MM.1S (cell line): ENCODE measurements at regions not wholly inside any gene's neighbourhood (a gene's known extent, or its start where the extent isn't known, plus 50 kb on each side); places are given as distances from the start of the nearest gene placed in this dataset.

ENCODE experiments used
- DNase-seq: peaks from one replicate; pipeline ENCODE4 v3.0.0-alpha.2; 2015
- H2AFZ ChIP-seq: fragments of 300-600 bp; sonication (generic); 2 replicates; pipeline ENCODE4 v1.6.0; 2016; ENCODE audit warnings: antibody characterized with exemption, low read length
- H3F3A ChIP-seq: fragments of 300-600 bp; sonication (generic); 2 replicates; pipeline ENCODE4 v1.6.1; 2016; ENCODE audit warnings: mild to moderate bottlenecking, antibody characterized with exemption, low read length, moderate library complexity, mixed read lengths; ENCODE audit not compliant: insufficient read depth
- H3K27ac ChIP-seq: fragments of 300-600 bp; sonication (generic); 2 replicates; pipeline ENCODE4 v1.5.1; 2016; ENCODE audit warnings: mild to moderate bottlenecking, low read length
- H3K27me3 ChIP-seq: fragments of 300-600 bp; sonication (generic); replicated peaks from 2 replicates; pipeline ENCODE4 v1.6.0; 2016; ENCODE audit warnings: low read length; ENCODE audit not compliant: insufficient read depth
- H3K36me3 ChIP-seq: fragments of 300-600 bp; sonication (generic); replicated peaks from 2 replicates; pipeline ENCODE4 v1.6.1; 2016; ENCODE audit warnings: mild to moderate bottlenecking, low read length, mixed read lengths; ENCODE audit not compliant: insufficient read depth
- H3K4me1 ChIP-seq: fragments of 300-600 bp; sonication (generic); 2 replicates; pipeline ENCODE4 v1.6.1; 2016; ENCODE audit warnings: low read length, mixed read lengths
- H3K4me2 ChIP-seq: fragments of 300-600 bp; sonication (generic); 2 replicates; pipeline ENCODE4 v1.6.0; 2016; ENCODE audit warnings: low read depth, low read length
- H3K4me3 ChIP-seq: fragments of 300-600 bp; sonication (generic); 2 replicates; pipeline ENCODE4 v1.5.1; 2016; ENCODE audit warnings: low read length, mixed read lengths
- H3K79me2 ChIP-seq: fragments of 300-600 bp; sonication (generic); 2 replicates; pipeline ENCODE4 v1.6.1; 2016; ENCODE audit warnings: mixed run types, low read length, mixed read lengths
- H3K9ac ChIP-seq: fragments of 300-600 bp; sonication (generic); 2 replicates; pipeline ENCODE4 v1.6.1; 2016; ENCODE audit warnings: low read length, mixed read lengths
- H3K9me2 ChIP-seq: fragments of 300-600 bp; sonication (generic); replicated peaks from 2 replicates; pipeline ENCODE4 v1.6.1; 2016; ENCODE audit warnings: mild to moderate bottlenecking, low read length, mixed read lengths; ENCODE audit not compliant: insufficient read depth
- H3K9me3 ChIP-seq: fragments of 300-600 bp; sonication (generic); replicated peaks from 2 replicates; pipeline ENCODE4 v1.6.1; 2016; ENCODE audit warnings: mild to moderate bottlenecking, low read length, mixed read lengths; ENCODE audit not compliant: insufficient read depth
- H4K20me1 ChIP-seq: fragments of 300-600 bp; sonication (generic); 2 replicates; pipeline ENCODE4 v1.6.1; 2016; ENCODE audit warnings: mild to moderate bottlenecking, low read length, moderate library complexity, mixed read lengths; ENCODE audit not compliant: insufficient read depth
- EZH2 ChIP-seq: fragments of 300-600 bp; sonication (generic); optimal IDR thresholded peaks from 2 replicates; pipeline ENCODE3; 2017; ENCODE audit warnings: low read depth, mild to moderate bottlenecking, antibody characterized with exemption, low read length, mixed read lengths
- EZH2phosphoT487 ChIP-seq: fragments of 300-600 bp; sonication (generic); IDR thresholded peaks from 2 replicates; pipeline ENCODE4 v1.6.1; 2018; ENCODE audit warnings: antibody characterized with exemption, low read length
- TF ChIP-seq, protein P1 (sequence below): fragments of 300-600 bp; sonication (generic); IDR thresholded peaks from 2 replicates; pipeline ENCODE4 v1.5.1; 2016; ENCODE audit warnings: antibody characterized with exemption, low read length, mixed read lengths

DNA sequence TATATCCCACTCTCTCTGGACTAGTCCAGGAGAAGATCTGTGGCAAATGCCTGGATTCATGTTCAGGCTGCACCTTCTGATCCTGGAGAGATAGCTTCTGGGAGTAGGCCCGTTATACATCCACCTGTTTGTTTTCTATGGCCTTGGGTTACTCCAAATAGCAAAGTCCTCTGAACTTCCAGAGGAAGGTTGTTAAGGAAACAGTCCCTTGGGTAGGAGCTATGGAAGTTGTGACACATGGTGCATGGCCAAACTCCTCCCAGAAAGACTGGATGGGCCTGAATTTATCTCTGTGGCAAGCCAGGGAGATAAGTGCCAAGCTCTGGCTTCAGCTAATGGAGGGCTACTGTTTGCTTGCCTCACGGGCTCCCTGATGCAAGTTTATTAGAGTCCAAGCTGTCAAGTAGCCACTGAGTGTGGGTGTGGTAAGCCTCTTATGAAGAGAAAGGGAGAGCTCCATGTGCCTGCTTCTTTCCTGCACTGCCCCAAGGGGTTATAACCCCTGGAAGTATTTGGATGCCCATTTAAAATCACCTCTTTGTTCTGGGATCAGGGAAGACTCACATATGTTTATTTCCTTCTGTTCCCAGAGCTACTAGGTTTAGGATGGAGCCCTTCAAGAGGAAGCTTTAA is 328.7 kb upstream of the ATP11B start:
- H3K9me2 ChIP-seq: no peaks in the 10 kb centered on the region
- 0 out of 2 replicates have a peak overlapping the region, but pooled peaks have one; percentile 17 for H3K4me2 ChIP-seq
- H3K27ac ChIP-seq: no peak overlapping the region
- no peaks in the 10 kb centered on the region for H3K36me3 ChIP-seq
- H3K79me2 ChIP-seq: no peaks in the 10 kb centered on the region
- DNase-seq: no peak
- H2AFZ ChIP-seq: 0 out of 2 replicates have a peak overlapping the region, but pooled peaks have one; percentile 2
- no peaks in the 10 kb centered on the region for H3K27me3 ChIP-seq
- no peak overlapping the region for H3K9ac ChIP-seq
- H3K4me1 ChIP-seq: peaks cover 35% of the 10 kb centered on the region
- no peaks in the 10 kb centered on the region for H4K20me1 ChIP-seq
- TF ChIP-seq EZH2 (no peak), EZH2phosphoT487 (no peak)
- TF ChIP-seq, protein P1, sequence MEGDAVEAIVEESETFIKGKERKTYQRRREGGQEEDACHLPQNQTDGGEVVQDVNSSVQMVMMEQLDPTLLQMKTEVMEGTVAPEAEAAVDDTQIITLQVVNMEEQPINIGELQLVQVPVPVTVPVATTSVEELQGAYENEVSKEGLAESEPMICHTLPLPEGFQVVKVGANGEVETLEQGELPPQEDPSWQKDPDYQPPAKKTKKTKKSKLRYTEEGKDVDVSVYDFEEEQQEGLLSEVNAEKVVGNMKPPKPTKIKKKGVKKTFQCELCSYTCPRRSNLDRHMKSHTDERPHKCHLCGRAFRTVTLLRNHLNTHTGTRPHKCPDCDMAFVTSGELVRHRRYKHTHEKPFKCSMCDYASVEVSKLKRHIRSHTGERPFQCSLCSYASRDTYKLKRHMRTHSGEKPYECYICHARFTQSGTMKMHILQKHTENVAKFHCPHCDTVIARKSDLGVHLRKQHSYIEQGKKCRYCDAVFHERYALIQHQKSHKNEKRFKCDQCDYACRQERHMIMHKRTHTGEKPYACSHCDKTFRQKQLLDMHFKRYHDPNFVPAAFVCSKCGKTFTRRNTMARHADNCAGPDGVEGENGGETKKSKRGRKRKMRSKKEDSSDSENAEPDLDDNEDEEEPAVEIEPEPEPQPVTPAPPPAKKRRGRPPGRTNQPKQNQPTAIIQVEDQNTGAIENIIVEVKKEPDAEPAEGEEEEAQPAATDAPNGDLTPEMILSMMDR: no peak
- no peak overlapping the region for H3K4me3 ChIP-seq
- peaks cover 5% of the 10 kb centered on the region for H3F3A ChIP-seq
- H3K9me3 ChIP-seq: no peaks in the 10 kb centered on the region

DNA sequence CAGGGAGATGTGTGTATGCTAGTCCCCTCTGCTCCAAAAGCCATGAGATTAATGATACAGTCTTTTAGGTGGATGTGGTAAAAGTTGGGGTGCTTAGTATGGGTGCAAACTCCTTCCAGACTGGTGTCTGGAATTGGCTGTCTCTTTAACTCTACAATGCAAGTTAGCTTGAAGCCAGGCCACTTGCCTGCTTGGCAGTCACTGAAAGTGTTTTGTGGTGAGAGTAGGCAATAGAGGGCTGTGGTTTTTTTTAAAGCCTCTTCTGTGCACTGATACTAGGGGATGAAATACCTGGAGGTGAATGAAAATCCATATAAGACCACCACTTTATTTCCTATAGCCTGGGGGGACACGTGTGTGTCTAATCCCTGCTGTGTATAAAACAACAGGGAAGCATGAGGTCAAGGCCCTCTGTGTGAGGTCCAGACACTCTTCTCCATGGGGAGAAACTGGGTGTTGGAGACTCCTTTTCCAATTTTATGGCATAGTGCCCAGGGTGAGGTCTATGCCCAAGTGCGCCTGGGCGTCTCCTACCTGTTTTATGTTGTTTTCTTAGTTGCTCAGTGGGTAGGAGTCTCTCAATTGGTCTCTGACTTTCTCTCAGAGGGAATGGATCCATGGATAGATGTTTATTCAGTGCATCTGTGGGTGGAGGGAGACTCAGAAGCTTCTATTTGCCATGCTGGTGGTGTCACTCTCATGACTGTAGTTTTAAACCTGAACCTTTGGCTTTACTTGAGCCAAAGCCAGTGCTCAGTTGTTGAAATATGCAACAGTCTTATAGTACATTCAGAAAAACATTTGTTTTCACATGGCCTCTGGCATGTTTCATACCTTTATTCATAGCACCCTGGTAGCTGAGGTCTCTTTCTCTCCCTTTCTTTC is 327.8 kb upstream of the ATP11B start:
- H3K4me3 ChIP-seq: no peak overlapping the region
- 0 out of 2 replicates have a peak overlapping the region, but pooled peaks have one; percentile 2 for H2AFZ ChIP-seq
- H3K27ac ChIP-seq: no peak overlapping the region
- H3K9me3 ChIP-seq: no peaks in the 10 kb centered on the region
- no peaks in the 10 kb centered on the region for H3K27me3 ChIP-seq
- H3K4me1 ChIP-seq: peaks cover 38% of the 10 kb centered on the region
- H3K79me2 ChIP-seq: no peaks in the 10 kb centered on the region
- peak; percentile 84 for DNase-seq
- no peaks in the 10 kb centered on the region for H4K20me1 ChIP-seq
- no peak overlapping the region for H3K9ac ChIP-seq
- no peaks in the 10 kb centered on the region for H3K36me3 ChIP-seq
- H3K9me2 ChIP-seq: no peaks in the 10 kb centered on the region
- peaks cover 5% of the 10 kb centered on the region for H3F3A ChIP-seq
- no peak for TF ChIP-seq EZH2
- TF ChIP-seq, protein P1: no peak
- TF ChIP-seq EZH2phosphoT487: no peak
- peak overlapping the region; percentile 17; the same call in 1 of the 2 replicates for H3K4me2 ChIP-seq

DNA sequence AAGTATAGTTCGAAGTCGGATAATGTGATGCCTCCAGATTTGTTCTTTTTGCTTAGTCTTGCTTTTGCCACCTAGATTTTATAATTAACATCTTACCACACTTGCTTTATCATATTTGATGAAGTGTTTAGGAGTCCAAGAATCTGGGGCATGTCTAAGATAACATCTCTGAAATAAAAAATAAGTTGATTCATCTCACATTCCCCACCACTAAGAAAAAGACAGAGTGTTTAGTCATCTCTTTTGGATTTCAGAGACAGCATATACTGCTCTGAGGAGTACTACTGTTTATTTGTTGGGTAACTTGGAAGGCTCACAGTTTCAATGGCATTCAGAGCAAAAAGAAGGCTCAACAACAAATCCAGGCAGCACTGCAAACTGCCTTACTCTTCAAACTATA is 324.2 kb upstream of the ATP11B start:
- peaks cover 5% of the 10 kb centered on the region for H3F3A ChIP-seq
- no peak for DNase-seq
- TF ChIP-seq EZH2 (no peak), EZH2phosphoT487 (no peak)
- TF ChIP-seq, protein P1: no peak

More for the DNA sequence above, 324.2 kb upstream of the ATP11B start:
- H3K4me3 ChIP-seq: no peak overlapping the region
- no peaks in the 10 kb centered on the region for H3K27me3 ChIP-seq
- H2AFZ ChIP-seq: no peak overlapping the region
- H3K27ac ChIP-seq: no peak overlapping the region; the same call in 1 of the 2 replicates
- no peaks in the 10 kb centered on the region for H3K9me3 ChIP-seq
- H3K4me1 ChIP-seq: peaks cover 48% of the 10 kb centered on the region
- H3K79me2 ChIP-seq: no peaks in the 10 kb centered on the region
- no peaks in the 10 kb centered on the region for H3K9me2 ChIP-seq
- H3K4me2 ChIP-seq: no peak overlapping the region
- no peaks in the 10 kb centered on the region for H4K20me1 ChIP-seq
- no peaks in the 10 kb centered on the region for H3K36me3 ChIP-seq
- H3K9ac ChIP-seq: no peak overlapping the region
